CD4-positive, alpha-beta T cell treated with Interleukin-10 for 1 hour (primary cell): ENCODE measurements at regions not wholly inside any gene's neighbourhood (a gene's known extent, or its start where the extent isn't known, plus 50 kb on each side); places are given as distances from the start of the nearest gene placed in this dataset.

Experiments used
- DNase-seq: peaks from one replicate; pipeline ENCODE4 v3.0.0-alpha.2; 2020

- DNase-seq: no peak
Observed at GRCh38 chr2:100222844-100223243, 80.5 kb upstream of the AFF3 start.

- peak; percentile 7 for DNase-seq
Observed at GRCh38 chr2:100218552-100218951, 76.2 kb upstream of the AFF3 start.

- DNase-seq: no peak
Observed at GRCh38 chr2:100217323-100217722, 74.9 kb upstream of the AFF3 start.

GRCh38 chr2:100216015-100216414 lies 73.6 kb upstream of the AFF3 start:
- no peak for DNase-seq

- DNase-seq: no peak
Observed at GRCh38 chr2:100215371-100215770, 73.0 kb upstream of the AFF3 start.

GRCh38 chr2:100214265-100214971 lies 72.0 kb upstream of the AFF3 start:
- no peak for DNase-seq

- no peak for DNase-seq
Observed at GRCh38 chr2:100213595-100213994, 71.2 kb upstream of the AFF3 start.

GRCh38 chr2:100212850-100213249 lies 70.5 kb upstream of the AFF3 start:
- DNase-seq: no peak

- no peak for DNase-seq
Observed at GRCh38 chr2:100211521-100211920, 69.1 kb upstream of the AFF3 start.

- DNase-seq: no peak
Observed at GRCh38 chr2:100208141-100208770, 65.9 kb upstream of the AFF3 start.

GRCh38 chr2:100207411-100207885 lies 65.1 kb upstream of the AFF3 start:
- DNase-seq: no peak

- no peak for DNase-seq
Observed at GRCh38 chr2:100206731-100207255, 64.4 kb upstream of the AFF3 start.

GRCh38 chr2:100205174-100205573 lies 62.8 kb upstream of the AFF3 start:
- DNase-seq: no peak

- no peak for DNase-seq
Observed at GRCh38 chr2:100202567-100202966, 60.2 kb upstream of the AFF3 start.

GRCh38 chr2:100200985-100201384 lies 58.6 kb upstream of the AFF3 start:
- no peak for DNase-seq

- DNase-seq: no peak
Observed at GRCh38 chr2:100199421-100199820, 57.0 kb upstream of the AFF3 start.

- DNase-seq: no peak
Observed at GRCh38 chr2:100198461-100199230, 56.3 kb upstream of the AFF3 start.

- DNase-seq: no peak
Observed at GRCh38 chr2:100197631-100198153, 55.3 kb upstream of the AFF3 start.

GRCh38 chr2:100196786-100197494 lies 54.5 kb upstream of the AFF3 start:
- DNase-seq: no peak

GRCh38 chr2:100195942-100196341 lies 53.6 kb upstream of the AFF3 start:
- DNase-seq: no peak

GRCh38 chr2:100194951-100195350 lies 52.6 kb upstream of the AFF3 start:
- DNase-seq: no peak

- DNase-seq: no peak
Observed at GRCh38 chr2:100193291-100193710, 50.9 kb upstream of the AFF3 start.

- DNase-seq: no peak
Observed at GRCh38 chr2:100192825-100193224, 50.4 kb upstream of the AFF3 start.
